HL-60 (cell line): ENCODE measurements at regions not wholly inside any gene's neighbourhood (a gene's known extent, or its start where the extent isn't known, plus 50 kb on each side); places are given as distances from the start of the nearest gene placed in this dataset.

Experiments used
- DNase-seq, 2 experiments: peaks; one replicate each; pipeline ENCODE4 v3.0.0-alpha.2; 2010 to 2020; ENCODE audit warnings: low read depth in 1 of 2, low spot score in 1 of 2
- H3K27ac ChIP-seq: fragments of 250-450 bp; sonication (Bioruptor Pico); replicated peaks from 2 replicates; pipeline ENCODE4 v1.5.1; 2020; ENCODE audit warnings: mild to moderate bottlenecking, moderate library complexity
- H3K27me3 ChIP-seq: fragments of 250-450 bp; sonication (Bioruptor Pico); 2 replicates; pipeline ENCODE4 v1.5.1; 2021; ENCODE audit warnings: mild to moderate bottlenecking, moderate library complexity; ENCODE audit not compliant: insufficient read depth, poor library complexity, severe bottlenecking
- H3K4me3 ChIP-seq: replicated peaks from 2 replicates; pipeline ENCODE4 v1.5.1; 2011; ENCODE audit warnings: mild to moderate bottlenecking, control low read depth, low read length; ENCODE audit not compliant: insufficient read depth
- GABPA ChIP-seq: IDR thresholded peaks from 2 replicates; pipeline ENCODE4 v1.6.1; 2012; ENCODE audit warnings: low read depth
- POLR2AphosphoS5 ChIP-seq: IDR thresholded peaks from 2 replicates; pipeline ENCODE4 v1.6.1; 2012; ENCODE audit warnings: low read depth
- SPI1 ChIP-seq: IDR thresholded peaks from 2 replicates; pipeline ENCODE4 v1.6.1; 2012; ENCODE audit warnings: low read depth, mild to moderate bottlenecking, borderline replicate concordance
- TF ChIP-seq, protein P1 (sequence below): IDR thresholded peaks from 2 replicates; pipeline ENCODE4 v1.6.1; 2012; ENCODE audit warnings: low read depth; ENCODE audit not compliant: insufficient replicate concordance
- TF ChIP-seq, protein P2 (sequence below): IDR thresholded peaks from one replicate; pipeline ENCODE4 v1.5.1; 2011; ENCODE audit warnings: low read length, control low read depth, inconsistent platforms; ENCODE audit not compliant: insufficient read depth

DNA sequence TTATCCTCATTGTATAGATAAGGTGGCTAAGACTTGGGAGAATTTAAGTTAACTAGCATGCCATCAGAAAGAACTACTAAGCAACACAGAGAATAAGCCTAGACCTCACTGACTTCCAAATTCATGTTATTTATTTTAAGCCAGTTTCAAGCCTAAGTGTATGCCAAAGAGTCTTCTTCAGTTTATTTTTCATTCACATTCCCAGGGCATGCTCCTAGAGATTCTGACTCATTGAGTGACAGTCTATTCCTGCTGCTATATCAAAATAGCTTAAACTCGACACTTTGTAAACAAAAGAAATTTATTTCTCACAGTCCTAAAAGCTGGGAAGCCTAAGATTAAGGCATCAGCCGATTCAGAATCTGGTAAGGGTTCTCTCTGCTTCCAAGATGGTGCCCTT lies 467.1 kb downstream of the MBD2 start:
- no peak overlapping the region for H3K4me3 ChIP-seq
- no peak for DNase-seq
- TF ChIP-seq, protein P1, sequence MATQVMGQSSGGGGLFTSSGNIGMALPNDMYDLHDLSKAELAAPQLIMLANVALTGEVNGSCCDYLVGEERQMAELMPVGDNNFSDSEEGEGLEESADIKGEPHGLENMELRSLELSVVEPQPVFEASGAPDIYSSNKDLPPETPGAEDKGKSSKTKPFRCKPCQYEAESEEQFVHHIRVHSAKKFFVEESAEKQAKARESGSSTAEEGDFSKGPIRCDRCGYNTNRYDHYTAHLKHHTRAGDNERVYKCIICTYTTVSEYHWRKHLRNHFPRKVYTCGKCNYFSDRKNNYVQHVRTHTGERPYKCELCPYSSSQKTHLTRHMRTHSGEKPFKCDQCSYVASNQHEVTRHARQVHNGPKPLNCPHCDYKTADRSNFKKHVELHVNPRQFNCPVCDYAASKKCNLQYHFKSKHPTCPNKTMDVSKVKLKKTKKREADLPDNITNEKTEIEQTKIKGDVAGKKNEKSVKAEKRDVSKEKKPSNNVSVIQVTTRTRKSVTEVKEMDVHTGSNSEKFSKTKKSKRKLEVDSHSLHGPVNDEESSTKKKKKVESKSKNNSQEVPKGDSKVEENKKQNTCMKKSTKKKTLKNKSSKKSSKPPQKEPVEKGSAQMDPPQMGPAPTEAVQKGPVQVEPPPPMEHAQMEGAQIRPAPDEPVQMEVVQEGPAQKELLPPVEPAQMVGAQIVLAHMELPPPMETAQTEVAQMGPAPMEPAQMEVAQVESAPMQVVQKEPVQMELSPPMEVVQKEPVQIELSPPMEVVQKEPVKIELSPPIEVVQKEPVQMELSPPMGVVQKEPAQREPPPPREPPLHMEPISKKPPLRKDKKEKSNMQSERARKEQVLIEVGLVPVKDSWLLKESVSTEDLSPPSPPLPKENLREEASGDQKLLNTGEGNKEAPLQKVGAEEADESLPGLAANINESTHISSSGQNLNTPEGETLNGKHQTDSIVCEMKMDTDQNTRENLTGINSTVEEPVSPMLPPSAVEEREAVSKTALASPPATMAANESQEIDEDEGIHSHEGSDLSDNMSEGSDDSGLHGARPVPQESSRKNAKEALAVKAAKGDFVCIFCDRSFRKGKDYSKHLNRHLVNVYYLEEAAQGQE = no peak
- TF ChIP-seq GABPA (no peak), SPI1 (no peak), POLR2AphosphoS5 (no peak)
- TF ChIP-seq, protein P2, sequence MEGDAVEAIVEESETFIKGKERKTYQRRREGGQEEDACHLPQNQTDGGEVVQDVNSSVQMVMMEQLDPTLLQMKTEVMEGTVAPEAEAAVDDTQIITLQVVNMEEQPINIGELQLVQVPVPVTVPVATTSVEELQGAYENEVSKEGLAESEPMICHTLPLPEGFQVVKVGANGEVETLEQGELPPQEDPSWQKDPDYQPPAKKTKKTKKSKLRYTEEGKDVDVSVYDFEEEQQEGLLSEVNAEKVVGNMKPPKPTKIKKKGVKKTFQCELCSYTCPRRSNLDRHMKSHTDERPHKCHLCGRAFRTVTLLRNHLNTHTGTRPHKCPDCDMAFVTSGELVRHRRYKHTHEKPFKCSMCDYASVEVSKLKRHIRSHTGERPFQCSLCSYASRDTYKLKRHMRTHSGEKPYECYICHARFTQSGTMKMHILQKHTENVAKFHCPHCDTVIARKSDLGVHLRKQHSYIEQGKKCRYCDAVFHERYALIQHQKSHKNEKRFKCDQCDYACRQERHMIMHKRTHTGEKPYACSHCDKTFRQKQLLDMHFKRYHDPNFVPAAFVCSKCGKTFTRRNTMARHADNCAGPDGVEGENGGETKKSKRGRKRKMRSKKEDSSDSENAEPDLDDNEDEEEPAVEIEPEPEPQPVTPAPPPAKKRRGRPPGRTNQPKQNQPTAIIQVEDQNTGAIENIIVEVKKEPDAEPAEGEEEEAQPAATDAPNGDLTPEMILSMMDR = no peak

DNA sequence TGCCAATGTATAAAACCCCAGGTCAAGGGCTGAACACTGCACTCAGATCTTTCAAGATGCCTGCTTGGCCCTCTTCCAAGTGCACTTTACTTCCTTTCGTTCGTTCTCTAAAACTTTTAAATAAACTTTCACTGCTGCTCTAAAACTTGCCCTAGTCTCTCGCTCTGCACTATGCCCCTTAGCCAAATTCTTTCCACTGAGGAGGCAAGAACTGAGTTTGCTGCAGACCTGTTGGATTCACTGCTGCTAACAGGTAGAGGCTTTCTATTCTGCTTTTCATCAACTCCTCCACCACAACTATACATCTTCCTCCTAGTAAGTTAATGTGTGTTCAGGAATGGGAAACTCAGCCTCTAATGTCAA lies 467.9 kb downstream of the MBD2 start:
- DNase-seq = no peak
- Histone ChIP-seq H3K27me3 (no peaks in the 10 kb centered on the region), H3K4me3 (no peak overlapping the region), H3K27ac (no peak overlapping the region)
- TF ChIP-seq, protein P2 = no peak
- TF ChIP-seq GABPA = no peak

More for the DNA sequence above, 467.1 kb downstream of the MBD2 start:
- H3K27me3 ChIP-seq = no peaks in the 10 kb centered on the region
- no peak overlapping the region for H3K27ac ChIP-seq

DNA sequence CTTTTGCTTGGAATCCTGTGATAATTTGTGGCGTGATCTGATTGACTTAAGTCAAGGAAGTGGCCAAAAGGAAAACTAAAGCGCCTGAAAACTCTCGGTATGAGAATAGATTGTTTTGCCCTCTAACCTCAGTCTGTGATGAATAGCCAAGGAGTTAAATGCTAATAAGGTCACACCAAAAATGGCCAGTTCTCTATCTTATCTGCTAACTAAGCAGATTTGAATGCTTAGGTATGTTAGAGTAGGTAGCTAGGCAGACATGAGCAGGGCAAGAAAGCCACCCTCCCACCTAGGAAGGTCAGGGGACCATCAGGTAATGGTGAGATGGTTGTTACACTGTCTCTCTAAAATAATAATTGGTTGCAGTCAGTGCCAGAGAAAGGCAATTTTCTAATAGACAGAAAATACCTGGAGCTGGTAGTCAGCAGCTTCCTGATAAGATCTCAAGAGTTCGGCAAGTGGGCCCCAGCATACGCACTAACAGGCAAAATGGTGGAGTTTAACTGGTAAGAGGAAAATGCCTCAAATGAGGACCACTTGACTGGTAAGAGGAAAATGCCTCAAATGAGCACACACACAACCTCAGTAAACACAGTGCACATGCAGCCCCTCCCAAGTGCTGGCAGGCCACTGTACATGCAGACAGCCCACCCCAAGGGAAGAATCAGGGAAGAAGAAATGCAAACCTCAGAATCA lies 468.4 kb downstream of the MBD2 start:
- Histone ChIP-seq H3K27ac (no peak overlapping the region), H3K27me3 (no peaks in the 10 kb centered on the region), H3K4me3 (no peak overlapping the region)
- no peak for DNase-seq
- TF ChIP-seq, protein P2 = no peak

DNA sequence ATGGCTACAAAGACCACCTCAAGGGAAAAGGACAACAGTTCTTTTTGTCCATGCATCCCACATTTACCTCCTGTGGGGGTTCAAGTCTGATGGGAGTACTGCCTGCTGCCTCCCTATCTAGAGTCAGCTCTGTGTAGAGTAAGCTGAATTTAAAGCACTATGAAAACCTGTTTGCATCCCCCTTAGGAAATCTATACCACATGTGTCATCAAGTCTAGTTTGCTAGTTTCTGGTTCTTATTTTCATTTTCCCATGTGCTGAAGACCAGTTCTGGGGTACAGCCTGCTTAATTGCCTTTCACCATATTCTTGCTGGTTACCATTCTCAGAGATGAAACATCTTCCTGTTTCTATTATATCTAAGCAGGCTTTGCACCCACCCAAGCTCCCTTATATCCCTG lies 470.3 kb downstream of the MBD2 start:
- TF ChIP-seq, protein P2 = no peak
- TF ChIP-seq, protein P1 = no peak
- TF ChIP-seq POLR2AphosphoS5 = no peak
- TF ChIP-seq SPI1 = no peak
- no peak for TF ChIP-seq GABPA
- DNase-seq = no peak
- Histone ChIP-seq H3K27me3 (no peaks in the 10 kb centered on the region), H3K4me3 (no peak overlapping the region), H3K27ac (no peak overlapping the region)
